WTC11 (cell line): ENCODE measurements at regions not wholly inside any gene's neighbourhood (a gene's known extent, or its start where the extent isn't known, plus 50 kb on each side); places are given as distances from the start of the nearest gene placed in this dataset.

ENCODE experiments used
- CTCF ChIP-seq: fragments of 200-600 bp; IDR thresholded peaks from 2 replicates; pipeline ENCODE4 v1.8.0; 2022; ENCODE audit warnings: antibody characterized with exemption
- E2F4 ChIP-seq: sonication (generic); formaldehyde crosslinking; IDR thresholded peaks from 2 replicates; pipeline ENCODE4 v1.8.1; 2022; ENCODE audit warnings: low read depth, mild to moderate bottlenecking, moderate library complexity, missing genetic modification reagents, borderline replicate concordance
- MAX ChIP-seq: sonication (generic); formaldehyde crosslinking; IDR thresholded peaks from 2 replicates; pipeline ENCODE4 v1.8.0; 2022; ENCODE audit warnings: mild to moderate bottlenecking, missing genetic modification reagents
- NFYB ChIP-seq: sonication (generic); formaldehyde crosslinking; conservative IDR thresholded peaks from 2 replicates; pipeline ENCODE4 v1.8.0; 2022; ENCODE audit warnings: low read depth, missing genetic modification reagents
- OVOL2 ChIP-seq: fragments of 250-450 bp; sonication (Bioruptor Pico); IDR thresholded peaks from 2 replicates; pipeline ENCODE4 v1.9.0; 2021; ENCODE audit warnings: mild to moderate bottlenecking, borderline replicate concordance
- RELA ChIP-seq: sonication (generic); formaldehyde crosslinking; IDR thresholded peaks from 2 replicates; pipeline ENCODE4 v1.8.1; 2022; ENCODE audit warnings: missing genetic modification reagents, mild to moderate bottlenecking, borderline replicate concordance
- USF1 ChIP-seq: sonication (generic); formaldehyde crosslinking; IDR thresholded peaks from 2 replicates; pipeline ENCODE4 v1.8.0; 2022; ENCODE audit warnings: mild to moderate bottlenecking, missing genetic modification reagents
- ZNF317 ChIP-seq: sonication (generic); formaldehyde crosslinking; IDR thresholded peaks from 2 replicates; pipeline ENCODE4 v1.8.1; 2023; ENCODE audit warnings: low read depth, mild to moderate bottlenecking, moderate library complexity, missing genetic modification reagents, borderline replicate concordance

- TF ChIP-seq ZNF317 (CRISPR knock-in tag) = no peak
- no peak for TF ChIP-seq RELA (CRISPR knock-in tag)
- TF ChIP-seq USF1 (CRISPR knock-in tag) = no peak
- no peak for TF ChIP-seq OVOL2 (CRISPR knock-in tag)
- TF ChIP-seq MAX (CRISPR knock-in tag) = no peak
- TF ChIP-seq E2F4 (CRISPR knock-in tag) = no peak
- TF ChIP-seq CTCF = no peak
- no peak for TF ChIP-seq NFYB
Measured at GRCh38 chr13:27001705-27002104, 169.9 kb downstream of the USP12 start.
